ENCODE measurements at regions not wholly inside any gene's neighbourhood (a gene's known extent, or its start where the extent isn't known, plus 50 kb on each side); places are given as distances from the start of the nearest gene placed in this dataset.
A peak's percentile ranks its signal among the peaks of the same experiment; 100 is the strongest.

- peak overlapping the region in 2 of 3 experiments; percentile 17 to 27; a peak in 1 of 7 replicates for H3K27ac Mint-ChIP-seq
- no peaks in the 10 kb centered on the region for H3K79me2 ChIP-seq (ENCODE audit: insufficient read depth, low read length)
- no CpG with 5 or more reads among the region's 2 CpGs for WGBS (ENCODE audit: extremely low coverage, insufficient read length, low lambda C conversion rate)
Observed at GRCh38 chr9:81377320-81377719, 312.0 kb downstream of the TLE1 start.

More at GRCh38 chr9:81377320-81377719, 312.0 kb downstream of the TLE1 start:
- Histone ChIP-seq H2BK5ac (ENCODE audit: insufficient read length, low read length) (no peak overlapping the region), H3K27ac (ENCODE audit: insufficient read length, low read depth, low read length) (no peak overlapping the region), H4K91ac (ENCODE audit: insufficient read length, low read depth, low read length) (no peak overlapping the region), H4K5ac (ENCODE audit: insufficient read length, low read depth, low read length) (no peak overlapping the region), H3K9ac (ENCODE audit: extremely low read depth, insufficient read length, low read length) (no peak overlapping the region), H3K56ac (ENCODE audit: insufficient read length, low read depth, low read length) (no peak overlapping the region), H3K4ac (ENCODE audit: low read depth, low read length) (no peak overlapping the region), H4K8ac (replicated peaks; ENCODE audit: insufficient read length, low read depth, low read length) (no peak overlapping the region), H2BK12ac (ENCODE audit: insufficient read length, low read depth, low read length) (no peak overlapping the region), H2AK5ac (ENCODE audit: insufficient read length, low read length) (no peak overlapping the region), H4K20me1 (ENCODE audit: control insufficient read depth, insufficient read depth, insufficient read length) (no peaks in the 10 kb centered on the region), H3K4me2 (ENCODE audit: insufficient read depth, insufficient read length, low read length) (no peak overlapping the region), H3K9me3 (ENCODE audit: control insufficient read depth, low read depth, low read length) (no peaks in the 10 kb centered on the region), H3K14ac (ENCODE audit: insufficient read depth, low read length) (no peak overlapping the region), H2BK15ac (ENCODE audit: low read depth, low read length) (no peak overlapping the region), H2BK120ac (ENCODE audit: low read depth, low read length, poor library complexity, severe bottlenecking) (no peak overlapping the region), H3K18ac (ENCODE audit: insufficient read length, low read depth, low read length) (no peak overlapping the region), H3K79me1 (ENCODE audit: insufficient read depth, low read depth, low read length, poor library complexity, severe bottlenecking) (no peaks in the 10 kb centered on the region), H3K23ac (ENCODE audit: insufficient read length, low read depth, low read length) (no peak overlapping the region), H3T11ph (ENCODE audit: low read length) (no peak overlapping the region), H3K23me2 (ENCODE audit: insufficient read length, low read depth, low read length, poor library complexity, severe bottlenecking) (no peaks in the 10 kb centered on the region), H2AFZ (ENCODE audit: low read length) (no peak overlapping the region), H3K4me1 (ENCODE audit: insufficient read depth, low read length) (no peaks in the 10 kb centered on the region), H3K27me3 (ENCODE audit: insufficient read depth, low read length) (no peaks in the 10 kb centered on the region), H2BK20ac (ENCODE audit: low read depth, low read length, poor library complexity, severe bottlenecking) (no peak overlapping the region)
- Mint-ChIP-seq H3K36me3 (ENCODE audit: insufficient read depth in 1 of 3, low read depth in 3 of 3) (peaks cover 0 to 7% (median 0%) of the 10 kb centered on the region in 3 experiments; a peak in 2 of 7 replicates), H3K4me3 (no peak overlapping the region), H3K27me3 (ENCODE audit: low read depth) (no peaks in the 10 kb centered on the region; the same call in 1 of the 2 replicates), H3K4me1 (peaks cover 39 to 40% of the 10 kb centered on the region in 2 experiments), H3K9me3 (peaks cover 2 to 4% of the 10 kb centered on the region in 2 experiments; a peak in 2 of 5 replicates)
- DNase-seq: no peak
- no peak for TF ChIP-seq CTCF (conservative IDR thresholded peaks at IDR 0.05)

Data from H9 (cell line).